ENCODE measurements at regions not wholly inside any gene's neighbourhood (a gene's known extent, or its start where the extent isn't known, plus 50 kb on each side); places are given as distances from the start of the nearest gene placed in this dataset.

GRCh38 chr19:28583242-28583641, 629.7 kb downstream of the UQCRFS1 start:
- H3K27ac Mint-ChIP-seq, result no peak overlapping the region
- Histone ChIP-seq H3K27ac (ENCODE audit: low read depth, low read length) (no peak overlapping the region), H3K9me3 (ENCODE audit: control insufficient read depth in 1 of 2, low read length in 2 of 2) (no peaks in the 10 kb centered on the region), H3K36me3 (ENCODE audit: insufficient read depth, low read length) (no peaks in the 10 kb centered on the region), H3K27me3 (ENCODE audit: insufficient read depth, low read length) (no peaks in the 10 kb centered on the region), H3K4me1 (ENCODE audit: insufficient read depth, low read length) (no peaks in the 10 kb centered on the region), H3K4me3 (ENCODE audit: low read length in 2 of 2) (no peak overlapping the region)
- CTCF ChIA-PET (ENCODE audit: partially characterized antibody), result no interaction called here
- intact Hi-C loops (cut with micrococcal nuclease), result no loop called here
- peaks cover 0 to 7% (median 0%) of the 10 kb centered on the region in 8 donors for H3K9me3 Mint-ChIP-seq
- H3K4me3 Mint-ChIP-seq, result no peak overlapping the region
- DNase-seq, result no peak
- no peaks in the 10 kb centered on the region for H3K4me1 Mint-ChIP-seq
- POLR2A ChIA-PET (ENCODE audit: partially characterized antibody), result no interaction called here
- H3K27me3 Mint-ChIP-seq, result no peaks in the 10 kb centered on the region
- H3K36me3 Mint-ChIP-seq, result no peaks in the 10 kb centered on the region

- ChIA-PET CTCF (ENCODE audit: partially characterized antibody) (no interaction called here), POLR2A (ENCODE audit: partially characterized antibody) (no interaction called here)
- Histone ChIP-seq H3K27ac (ENCODE audit: low read depth, low read length) (no peak overlapping the region), H3K4me1 (ENCODE audit: insufficient read depth, low read length) (no peaks in the 10 kb centered on the region), H3K36me3 (ENCODE audit: insufficient read depth, low read length) (no peaks in the 10 kb centered on the region), H3K27me3 (ENCODE audit: insufficient read depth, low read length) (no peaks in the 10 kb centered on the region), H3K9me3 (ENCODE audit: control insufficient read depth in 1 of 2, low read length in 2 of 2) (no peaks in the 10 kb centered on the region), H3K4me3 (ENCODE audit: low read length in 2 of 2) (no peak overlapping the region)
- Mint-ChIP-seq H3K4me3 (no peak overlapping the region), H3K27me3 (no peaks in the 10 kb centered on the region), H3K36me3 (no peaks in the 10 kb centered on the region), H3K4me1 (no peaks in the 10 kb centered on the region), H3K9me3 (peaks cover 0 to 7% (median 1%) of the 10 kb centered on the region in 8 donors), H3K27ac (no peak overlapping the region)
- intact Hi-C loops (cut with micrococcal nuclease), result no loop called here
- DNase-seq, result no peak
Measured at GRCh38 chr19:28582796-28583195, 630.2 kb downstream of the UQCRFS1 start.

- Mint-ChIP-seq H3K27ac (no peak overlapping the region), H3K27me3 (no peaks in the 10 kb centered on the region), H3K4me1 (no peaks in the 10 kb centered on the region), H3K9me3 (peaks cover 0 to 10% (median 1%) of the 10 kb centered on the region in 8 donors), H3K36me3 (no peaks in the 10 kb centered on the region), H3K4me3 (no peak overlapping the region)
- no peaks in the 10 kb centered on the region for H3K36me3 ChIP-seq (ENCODE audit: insufficient read depth, low read length)
- ChIA-PET POLR2A (ENCODE audit: partially characterized antibody) (no interaction called here), CTCF (ENCODE audit: partially characterized antibody) (no interaction called here)
- H3K4me3 ChIP-seq (ENCODE audit: low read length in 2 of 2), result no peak overlapping the region
- no peak overlapping the region for H3K27ac ChIP-seq (ENCODE audit: low read depth, low read length)
- H3K27me3 ChIP-seq (ENCODE audit: insufficient read depth, low read length), result no peaks in the 10 kb centered on the region
- no peak for DNase-seq
- no peaks in the 10 kb centered on the region for H3K4me1 ChIP-seq (ENCODE audit: insufficient read depth, low read length)
- intact Hi-C loops (cut with micrococcal nuclease), result no loop called here
- H3K9me3 ChIP-seq (ENCODE audit: control insufficient read depth in 1 of 2, low read length in 2 of 2), result no peaks in the 10 kb centered on the region
Measured at GRCh38 chr19:28582344-28582743, 630.6 kb downstream of the UQCRFS1 start.

- Mint-ChIP-seq H3K4me3 (no peak overlapping the region), H3K27ac (no peak overlapping the region), H3K27me3 (no peaks in the 10 kb centered on the region), H3K36me3 (no peaks in the 10 kb centered on the region), H3K4me1 (no peaks in the 10 kb centered on the region), H3K9me3 (peaks cover 0 to 12% (median 4%) of the 10 kb centered on the region in 8 donors)
- no peaks in the 10 kb centered on the region for H3K27me3 ChIP-seq (ENCODE audit: insufficient read depth, low read length)
- no peak for DNase-seq
- ChIA-PET POLR2A (ENCODE audit: partially characterized antibody) (no interaction called here), CTCF (ENCODE audit: partially characterized antibody) (no interaction called here)
- intact Hi-C loops (cut with micrococcal nuclease), result no loop called here
- no peaks in the 10 kb centered on the region for H3K36me3 ChIP-seq (ENCODE audit: insufficient read depth, low read length)
- no peak overlapping the region for H3K27ac ChIP-seq (ENCODE audit: low read depth, low read length)
- H3K4me3 ChIP-seq (ENCODE audit: low read length in 2 of 2), result no peak overlapping the region
- no peaks in the 10 kb centered on the region for H3K9me3 ChIP-seq (ENCODE audit: control insufficient read depth in 1 of 2, low read length in 2 of 2)
- H3K4me1 ChIP-seq (ENCODE audit: insufficient read depth, low read length), result no peaks in the 10 kb centered on the region
Measured at GRCh38 chr19:28581468-28581770, 631.5 kb downstream of the UQCRFS1 start.

GRCh38 chr19:28578786-28579505, 634.0 kb downstream of the UQCRFS1 start:
- no peaks in the 10 kb centered on the region for H3K9me3 ChIP-seq (ENCODE audit: control insufficient read depth in 1 of 2, low read length in 2 of 2)
- H3K4me1 ChIP-seq (ENCODE audit: insufficient read depth, low read length), result no peaks in the 10 kb centered on the region
- Mint-ChIP-seq H3K9me3 (peaks cover 0 to 12% (median 7%) of the 10 kb centered on the region in 8 donors), H3K27ac (no peak overlapping the region), H3K27me3 (no peaks in the 10 kb centered on the region), H3K4me3 (no peak overlapping the region), H3K4me1 (no peaks in the 10 kb centered on the region), H3K36me3 (no peaks in the 10 kb centered on the region)
- no peak overlapping the region for H3K27ac ChIP-seq (ENCODE audit: low read depth, low read length)
- ChIA-PET POLR2A (ENCODE audit: partially characterized antibody) (no interaction called here), CTCF (ENCODE audit: partially characterized antibody) (no interaction called here)
- H3K27me3 ChIP-seq (ENCODE audit: insufficient read depth, low read length), result no peaks in the 10 kb centered on the region
- DNase-seq, result no peak
- no peaks in the 10 kb centered on the region for H3K36me3 ChIP-seq (ENCODE audit: insufficient read depth, low read length)
- no peak overlapping the region for H3K4me3 ChIP-seq (ENCODE audit: low read length in 2 of 2)
- intact Hi-C loops (cut with micrococcal nuclease), result no loop called here

GRCh38 chr19:28578208-28578607, 634.7 kb downstream of the UQCRFS1 start:
- Mint-ChIP-seq H3K27me3 (no peaks in the 10 kb centered on the region), H3K4me3 (no peak overlapping the region), H3K27ac (no peak overlapping the region), H3K9me3 (peaks cover 0 to 12% (median 6%) of the 10 kb centered on the region in 8 donors), H3K4me1 (no peaks in the 10 kb centered on the region), H3K36me3 (no peaks in the 10 kb centered on the region)
- no peaks in the 10 kb centered on the region for H3K27me3 ChIP-seq (ENCODE audit: insufficient read depth, low read length)
- DNase-seq, result no peak
- no peak overlapping the region for H3K4me3 ChIP-seq (ENCODE audit: low read length in 2 of 2)
- H3K9me3 ChIP-seq (ENCODE audit: control insufficient read depth in 1 of 2, low read length in 2 of 2), result no peaks in the 10 kb centered on the region
- H3K4me1 ChIP-seq (ENCODE audit: insufficient read depth, low read length), result no peaks in the 10 kb centered on the region
- intact Hi-C loops (cut with micrococcal nuclease), result no loop called here
- no peaks in the 10 kb centered on the region for H3K36me3 ChIP-seq (ENCODE audit: insufficient read depth, low read length)
- ChIA-PET CTCF (ENCODE audit: partially characterized antibody) (no interaction called here), POLR2A (ENCODE audit: partially characterized antibody) (no interaction called here)
- H3K27ac ChIP-seq (ENCODE audit: low read depth, low read length), result no peak overlapping the region

- H3K27ac Mint-ChIP-seq, result no peak overlapping the region
- no peak for DNase-seq
- ChIA-PET CTCF (ENCODE audit: partially characterized antibody) (no interaction called here), POLR2A (ENCODE audit: partially characterized antibody) (no interaction called here)
- intact Hi-C loops (cut with micrococcal nuclease), result no loop called here
- H3K4me1 Mint-ChIP-seq, result no peaks in the 10 kb centered on the region
- Histone ChIP-seq H3K4me1 (ENCODE audit: insufficient read depth, low read length) (no peaks in the 10 kb centered on the region), H3K27ac (ENCODE audit: low read depth, low read length) (no peak overlapping the region), H3K27me3 (ENCODE audit: insufficient read depth, low read length) (no peaks in the 10 kb centered on the region), H3K9me3 (ENCODE audit: control insufficient read depth in 1 of 2, low read length in 2 of 2) (no peaks in the 10 kb centered on the region), H3K36me3 (ENCODE audit: insufficient read depth, low read length) (no peaks in the 10 kb centered on the region), H3K4me3 (ENCODE audit: low read length in 2 of 2) (no peak overlapping the region)
- H3K36me3 Mint-ChIP-seq, result no peaks in the 10 kb centered on the region
- no peaks in the 10 kb centered on the region for H3K27me3 Mint-ChIP-seq
- no peak overlapping the region for H3K4me3 Mint-ChIP-seq
- peaks cover 0 to 12% (median 7%) of the 10 kb centered on the region in 8 donors for H3K9me3 Mint-ChIP-seq
Measured at GRCh38 chr19:28577666-28578065, 635.3 kb downstream of the UQCRFS1 start.

GRCh38 chr19:28577233-28577632, 635.7 kb downstream of the UQCRFS1 start:
- peaks cover 0 to 12% (median 7%) of the 10 kb centered on the region in 8 donors for H3K9me3 Mint-ChIP-seq
- CTCF ChIA-PET (ENCODE audit: partially characterized antibody), result no interaction called here
- no peaks in the 10 kb centered on the region for H3K27me3 ChIP-seq (ENCODE audit: insufficient read depth, low read length)
- no peaks in the 10 kb centered on the region for H3K4me1 Mint-ChIP-seq
- no peak for DNase-seq
- POLR2A ChIA-PET (ENCODE audit: partially characterized antibody), result no interaction called here
- no peak overlapping the region for H3K27ac ChIP-seq (ENCODE audit: low read depth, low read length)
- H3K27ac Mint-ChIP-seq, result no peak overlapping the region
- intact Hi-C loops (cut with micrococcal nuclease), result no loop called here
- H3K36me3 ChIP-seq (ENCODE audit: insufficient read depth, low read length), result no peaks in the 10 kb centered on the region
- H3K9me3 ChIP-seq (ENCODE audit: control insufficient read depth in 1 of 2, low read length in 2 of 2), result no peaks in the 10 kb centered on the region
- no peaks in the 10 kb centered on the region for H3K36me3 Mint-ChIP-seq
- no peak overlapping the region for H3K4me3 Mint-ChIP-seq
- H3K27me3 Mint-ChIP-seq, result no peaks in the 10 kb centered on the region
- H3K4me3 ChIP-seq (ENCODE audit: low read length in 2 of 2), result no peak overlapping the region
- H3K4me1 ChIP-seq (ENCODE audit: insufficient read depth, low read length), result no peaks in the 10 kb centered on the region
